HL-60/S4 treated with phorbol 12-myristate 13-acetate at 8.2 ng/mL for 4 days and 3 days (cell line): ENCODE measurements at regions not wholly inside any gene's neighbourhood (a gene's known extent, or its start where the extent isn't known, plus 50 kb on each side); places are given as distances from the start of the nearest gene placed in this dataset.
"Not testable (repeated sequence)": the region's sequence is repeated elsewhere in the genome, so short reads cannot be mapped to it uniquely, and the experiment has no call there.

Source experiments
- in situ Hi-C: fragments of 300-500 bp; cut with MboI; formaldehyde crosslinking; loops from 2 replicates; pipeline ENCODE4 v1.15.0; 2022; ENCODE audit warnings: low sequenced_read_pairs

- in situ Hi-C loops, result no loop called here
Measured at GRCh38 chr10:118832241-118832651, 77.5 kb upstream of the CACUL1 start.

- in situ Hi-C loops, result not testable (repeated sequence)
Measured at GRCh38 chr10:118834370-118834769, 79.6 kb upstream of the CACUL1 start.

- in situ Hi-C loops, result no loop called here
Measured at GRCh38 chr10:118835682-118836326, 81.0 kb upstream of the CACUL1 start.

- in situ Hi-C loops, result no loop called here
Measured at GRCh38 chr10:118838364-118838763, 83.6 kb upstream of the CACUL1 start.

GRCh38 chr10:118839348-118839747 lies 84.6 kb upstream of the CACUL1 start:
- in situ Hi-C loops, result no loop called here

- in situ Hi-C loops, result no loop called here
Measured at GRCh38 chr10:118840071-118840775, 85.5 kb upstream of the CACUL1 start.

GRCh38 chr10:118840776-118841468 lies 86.2 kb upstream of the CACUL1 start:
- in situ Hi-C loops, result no loop called here

GRCh38 chr10:118841881-118842605 lies 87.3 kb upstream of the CACUL1 start:
- in situ Hi-C loops, result no loop called here

- in situ Hi-C loops, result no loop called here
Measured at GRCh38 chr10:118842843-118843624, 88.3 kb upstream of the CACUL1 start.

- in situ Hi-C loops, result no loop called here
Measured at GRCh38 chr10:118843647-118844265, 89.0 kb upstream of the CACUL1 start.

GRCh38 chr10:118844731-118845521 lies 90.2 kb upstream of the CACUL1 start:
- in situ Hi-C loops, result no loop called here

GRCh38 chr10:118845776-118846175 lies 91.0 kb upstream of the CACUL1 start:
- in situ Hi-C loops, result no loop called here

GRCh38 chr10:118850418-118851061 lies 95.8 kb upstream of the CACUL1 start:
- in situ Hi-C loops, result no loop called here

- in situ Hi-C loops, result no loop called here
Measured at GRCh38 chr10:118851062-118852035, 96.6 kb upstream of the CACUL1 start.

- in situ Hi-C loops, result no loop called here
Measured at GRCh38 chr10:118853916-118854315, 99.1 kb upstream of the CACUL1 start.

- in situ Hi-C loops, result no loop called here
Measured at GRCh38 chr10:118856106-118856505, 101.3 kb upstream of the CACUL1 start.

GRCh38 chr10:118865998-118866693 lies 111.4 kb upstream of the CACUL1 start:
- in situ Hi-C loops, result no loop called here
